SH-SY5Y (cell line): ENCODE measurements at regions not wholly inside any gene's neighbourhood (a gene's known extent, or its start where the extent isn't known, plus 50 kb on each side); places are given as distances from the start of the nearest gene placed in this dataset.

ENCODE experiments used
- GATA2 ChIP-seq: IDR thresholded peaks from 2 replicates; pipeline ENCODE4 v1.6.1; 2011; ENCODE audit warnings: mild to moderate bottlenecking, low read depth, low read length
- GATA3 ChIP-seq: IDR thresholded peaks from 2 replicates; pipeline ENCODE4 v1.6.1; 2011; ENCODE audit warnings: low read depth, mild to moderate bottlenecking, low read length, moderate library complexity

- TF ChIP-seq GATA3 (no peak), GATA2 (no peak)
These were observed 1738.8 kb upstream of the IGFBP7 start for GRCh38 chr4:58849026-58849425.
